Thyroid gland (tissue), 4 donors: ENCODE measurements at regions not wholly inside any gene's neighbourhood (a gene's known extent, or its start where the extent isn't known, plus 50 kb on each side); places are given as distances from the start of the nearest gene placed in this dataset.

Experiments used
- DNase-seq, 2 donors: peaks; one replicate each; pipeline ENCODE4 v3.0.0-alpha.2; 2019
- H3K27ac ChIP-seq, 3 donors: fragments of 200-600 bp; sonication (generic); 1 replicate in 2 of 3; 2 replicates in 1 of 3; pipeline ENCODE4 v1.5.1; 2016 to 2019; ENCODE audit warnings: mild to moderate bottlenecking in 1 of 3, moderate library complexity in 1 of 3
- H3K27me3 ChIP-seq: fragments of 200-600 bp; sonication (generic); one replicate; pipeline ENCODE4 v1.5.1; 2019
- H3K36me3 ChIP-seq, 2 donors: fragments of 200-600 bp; sonication (generic); one replicate each; pipeline ENCODE4 v1.5.1; 2016 to 2019
- H3K4me1 ChIP-seq, 2 donors: fragments of 200-600 bp; sonication (generic); one replicate each; pipeline ENCODE4 v1.5.1; 2017 to 2019
- H3K4me3 ChIP-seq, 3 donors: fragments of 200-600 bp; sonication (generic); replicated peaks in 1 of 3; 1 replicate in 2 of 3; 2 replicates in 1 of 3; pipeline ENCODE4 v1.5.1; 2016; ENCODE audit warnings: mild to moderate bottlenecking in 1 of 3
- H3K9me3 ChIP-seq: fragments of 200-600 bp; sonication (generic); one replicate; pipeline ENCODE4 v1.5.1; 2017
- POLR2A ChIP-seq, 2 donors: fragments of 450-650 bp; IDR thresholded peaks; one replicate each; pipeline ENCODE4 v1.6.1; 2017; ENCODE audit warnings: antibody characterized with exemption in 2 of 2, mild to moderate bottlenecking in 2 of 2, moderate library complexity in 1 of 2
- WGBS, 2 donors: methylation state at CpG; one replicate each; pipeline ENCODE4 v1.1.5; 2017; 5-methylcytosine and 5-hydroxymethylcytosine counted together
- intact Hi-C: fragments of 100-400 bp; cut with DNase I; formaldehyde crosslinking; loops from one replicate; pipeline ENCODE4 v1.15.1; 2023
- TF ChIP-seq, protein P1 (sequence below), 6 experiments: fragments of 200-600 bp in 3 of 6; fragments of 450-650 bp in 3 of 6; sonication (generic) in 3 of 6; IDR thresholded peaks; one replicate each; pipeline ENCODE4 v1.5.1; 2016 to 2019; ENCODE audit warnings: antibody characterized with exemption in 6 of 6, mild to moderate bottlenecking in 2 of 6, inconsistent platforms in 1 of 6, moderate library complexity in 1 of 6

DNA sequence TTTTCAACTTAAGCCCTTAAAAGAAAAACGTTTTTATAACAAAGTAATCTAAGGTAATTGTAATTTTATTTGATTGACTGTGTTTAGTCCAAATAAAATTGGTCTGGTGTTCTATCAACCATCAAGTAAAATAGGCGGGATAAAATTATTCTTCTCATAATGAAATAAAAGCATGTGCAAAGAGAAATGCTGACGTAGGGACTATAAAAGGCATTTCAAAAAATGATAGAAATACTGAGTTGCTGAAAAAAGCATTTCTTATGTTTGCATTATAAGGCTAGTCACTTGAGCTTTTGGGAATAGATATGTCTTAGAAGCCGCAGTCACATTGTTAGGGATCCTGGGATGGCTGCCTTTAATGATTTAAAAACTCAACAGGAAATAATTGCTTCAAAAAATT lies 608.0 kb upstream of the JAG1 start:
- Histone ChIP-seq H3K27me3 (no peaks in the 10 kb centered on the region), H3K27ac (no peak overlapping the region), H3K4me3 (no peak overlapping the region), H3K36me3 (no peaks in the 10 kb centered on the region), H3K9me3 (no peaks in the 10 kb centered on the region), H3K4me1 (no peaks in the 10 kb centered on the region)
- no peak for DNase-seq
- intact Hi-C loops = no loop called here
- WGBS, 2 donors = 77 to 78% methylated on average over 4 of the region's 4 CpGs
- TF ChIP-seq, protein P1, sequence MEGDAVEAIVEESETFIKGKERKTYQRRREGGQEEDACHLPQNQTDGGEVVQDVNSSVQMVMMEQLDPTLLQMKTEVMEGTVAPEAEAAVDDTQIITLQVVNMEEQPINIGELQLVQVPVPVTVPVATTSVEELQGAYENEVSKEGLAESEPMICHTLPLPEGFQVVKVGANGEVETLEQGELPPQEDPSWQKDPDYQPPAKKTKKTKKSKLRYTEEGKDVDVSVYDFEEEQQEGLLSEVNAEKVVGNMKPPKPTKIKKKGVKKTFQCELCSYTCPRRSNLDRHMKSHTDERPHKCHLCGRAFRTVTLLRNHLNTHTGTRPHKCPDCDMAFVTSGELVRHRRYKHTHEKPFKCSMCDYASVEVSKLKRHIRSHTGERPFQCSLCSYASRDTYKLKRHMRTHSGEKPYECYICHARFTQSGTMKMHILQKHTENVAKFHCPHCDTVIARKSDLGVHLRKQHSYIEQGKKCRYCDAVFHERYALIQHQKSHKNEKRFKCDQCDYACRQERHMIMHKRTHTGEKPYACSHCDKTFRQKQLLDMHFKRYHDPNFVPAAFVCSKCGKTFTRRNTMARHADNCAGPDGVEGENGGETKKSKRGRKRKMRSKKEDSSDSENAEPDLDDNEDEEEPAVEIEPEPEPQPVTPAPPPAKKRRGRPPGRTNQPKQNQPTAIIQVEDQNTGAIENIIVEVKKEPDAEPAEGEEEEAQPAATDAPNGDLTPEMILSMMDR (IDR thresholded peaks at IDR 0.05) = no peak
- no peak for TF ChIP-seq POLR2A (IDR thresholded peaks at IDR 0.05)

DNA sequence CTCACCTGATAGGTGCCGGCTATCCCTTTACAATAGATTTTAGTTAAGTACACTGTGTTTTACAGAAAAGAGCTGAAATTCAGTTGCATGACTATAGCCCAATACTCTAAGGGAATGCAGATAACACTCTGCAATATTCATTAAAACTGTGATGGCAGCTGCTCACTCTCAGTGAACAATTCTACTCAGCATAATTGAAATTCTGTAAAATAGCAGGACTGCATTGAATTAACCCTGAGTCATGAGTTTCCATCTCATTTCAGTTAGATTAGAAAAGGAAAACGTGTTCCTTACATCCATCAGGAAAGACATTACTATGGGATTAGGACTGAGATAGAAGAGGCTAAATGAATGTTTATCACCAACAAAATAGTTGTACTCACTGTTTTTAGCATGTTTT lies 613.3 kb upstream of the JAG1 start:
- no peaks in the 10 kb centered on the region for H3K9me3 ChIP-seq
- TF ChIP-seq, protein P1 (IDR thresholded peaks at IDR 0.05) = no peak
- no peak for TF ChIP-seq POLR2A (IDR thresholded peaks at IDR 0.05)
- no peak overlapping the region for H3K4me3 ChIP-seq
- H3K36me3 ChIP-seq = no peaks in the 10 kb centered on the region
- H3K4me1 ChIP-seq = no peaks in the 10 kb centered on the region
- intact Hi-C loops = no loop called here
- no peak overlapping the region for H3K27ac ChIP-seq
- WGBS, 2 donors = 75 to 78% methylated on average over 2 of the region's 2 CpGs
- no peaks in the 10 kb centered on the region for H3K27me3 ChIP-seq
- DNase-seq = no peak

GRCh38 chr20:11296221-11296620 lies 621.5 kb upstream of the BTBD3 start:
- TF ChIP-seq, protein P1 (IDR thresholded peaks at IDR 0.05) = no peak
- TF ChIP-seq POLR2A (IDR thresholded peaks at IDR 0.05) = no peak
- no peak for DNase-seq
- H3K4me3 ChIP-seq = no peak overlapping the region
- intact Hi-C loops = no loop called here
- H3K27ac ChIP-seq = no peak overlapping the region
- 95 to 100% methylated on average over 1 of the region's 1 CpG for WGBS, 2 donors
- H3K9me3 ChIP-seq = no peaks in the 10 kb centered on the region
- no peaks in the 10 kb centered on the region for H3K27me3 ChIP-seq
- H3K36me3 ChIP-seq = no peaks in the 10 kb centered on the region
- H3K4me1 ChIP-seq = no peaks in the 10 kb centered on the region

DNA sequence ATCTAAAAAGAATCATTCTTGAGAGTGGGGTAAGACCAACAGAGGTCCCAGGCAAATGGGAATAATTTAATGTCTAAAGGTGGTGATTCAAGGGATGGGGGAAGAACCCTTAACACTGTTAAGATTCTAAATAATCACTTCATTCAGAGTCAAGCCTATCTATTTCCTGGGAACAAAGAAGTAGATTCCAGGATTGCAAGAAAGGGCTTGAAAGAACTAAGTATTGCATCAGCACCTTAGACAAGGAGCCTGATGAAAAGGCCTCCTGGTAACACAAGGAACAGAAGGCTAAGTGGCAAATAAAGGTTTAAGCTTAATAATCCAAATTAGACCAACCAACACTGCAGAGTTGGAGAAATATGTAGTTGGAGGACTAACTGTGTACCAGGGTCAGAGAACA lies 620.7 kb upstream of the BTBD3 start:
- DNase-seq = no peak
- Histone ChIP-seq H3K27me3 (no peaks in the 10 kb centered on the region), H3K36me3 (no peaks in the 10 kb centered on the region), H3K4me1 (no peaks in the 10 kb centered on the region), H3K9me3 (no peaks in the 10 kb centered on the region), H3K4me3 (no peak overlapping the region), H3K27ac (no peak overlapping the region)
- no peak for TF ChIP-seq POLR2A (IDR thresholded peaks at IDR 0.05)
- intact Hi-C loops = no loop called here

DNA sequence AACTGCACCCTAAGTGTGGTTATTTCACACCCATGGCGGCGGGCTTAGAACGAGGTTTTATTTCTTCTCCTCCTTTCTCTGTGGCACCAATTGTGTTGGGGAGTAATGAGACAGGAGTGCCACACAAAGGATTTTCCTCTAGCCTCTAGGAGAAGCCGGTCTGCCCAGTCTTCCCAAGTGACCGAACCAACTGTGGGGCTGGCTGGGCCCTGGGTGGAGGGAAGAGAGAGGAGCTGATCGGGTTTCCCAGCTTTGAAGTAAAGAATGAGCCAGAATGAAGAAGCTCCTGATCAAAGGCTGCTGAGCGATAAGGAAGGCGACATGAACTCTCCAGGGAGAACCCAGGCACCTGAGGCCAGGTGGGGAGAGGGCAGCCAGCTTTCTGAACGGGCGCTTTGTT lies 616.0 kb upstream of the BTBD3 start:
- intact Hi-C loops = no loop called here
- no peaks in the 10 kb centered on the region for H3K36me3 ChIP-seq
- H3K4me1 ChIP-seq = no peaks in the 10 kb centered on the region
- DNase-seq = no peak
- no peak overlapping the region for H3K4me3 ChIP-seq
- H3K27me3 ChIP-seq = no peaks in the 10 kb centered on the region
- TF ChIP-seq, protein P1 (IDR thresholded peaks at IDR 0.05) = no peak
- no peak for TF ChIP-seq POLR2A (IDR thresholded peaks at IDR 0.05)
- H3K9me3 ChIP-seq = no peaks in the 10 kb centered on the region
- H3K27ac ChIP-seq = no peak overlapping the region
- 77 to 82% methylated on average over 10 of the region's 10 CpGs for WGBS, 2 donors

GRCh38 chr20:11302436-11302835 lies 615.3 kb upstream of the BTBD3 start:
- no peaks in the 10 kb centered on the region for H3K36me3 ChIP-seq
- H3K27me3 ChIP-seq = no peaks in the 10 kb centered on the region
- intact Hi-C loops = no loop called here
- no peak overlapping the region for H3K4me3 ChIP-seq
- no peaks in the 10 kb centered on the region for H3K4me1 ChIP-seq
- H3K9me3 ChIP-seq = no peaks in the 10 kb centered on the region
- no peak overlapping the region for H3K27ac ChIP-seq
- TF ChIP-seq, protein P1 (IDR thresholded peaks at IDR 0.05) = no peak
- TF ChIP-seq POLR2A (IDR thresholded peaks at IDR 0.05) = no peak
- DNase-seq = no peak
- WGBS, 2 donors = 72 to 92% methylated on average over 3 of the region's 3 CpGs
